ENCODE measurements at regions not wholly inside any gene's neighbourhood (a gene's known extent, or its start where the extent isn't known, plus 50 kb on each side); places are given as distances from the start of the nearest gene placed in this dataset.

DNA sequence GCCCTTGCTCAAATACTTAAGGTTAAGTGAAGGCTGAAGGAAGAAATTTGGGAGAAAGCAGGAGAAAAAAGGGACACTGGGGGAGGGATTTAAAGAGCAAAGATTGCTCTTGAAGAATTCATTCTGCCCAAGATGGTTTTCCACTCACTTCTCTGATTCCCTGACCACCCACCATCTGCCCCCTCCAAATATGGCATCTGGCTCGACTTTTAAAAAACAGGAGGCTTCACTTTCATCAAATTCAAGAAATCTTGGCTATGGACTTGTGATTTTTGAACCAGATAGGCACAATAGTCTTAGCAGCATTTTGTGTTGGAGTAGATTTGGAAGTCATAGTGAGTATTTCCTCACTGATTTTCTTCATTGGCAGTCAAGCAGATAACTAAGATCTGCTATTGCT lies 574.4 kb upstream of the SUCLG2 start:
- Histone ChIP-seq H3K9ac (replicated peaks; ENCODE audit: extremely low read depth, insufficient read depth, low read length) (no peak overlapping the region), H3K27me3 (ENCODE audit: control insufficient read depth in 2 of 2, insufficient read depth in 2 of 2, low read length in 2 of 2) (no peaks in the 10 kb centered on the region), H3K9me3 (replicated peaks; ENCODE audit: control insufficient read depth, insufficient read depth, low read length) (no peaks in the 10 kb centered on the region), H3K4me3 (replicated peaks in 1 of 3; ENCODE audit: insufficient read depth in 1 of 3, low read depth in 1 of 3, low read length in 3 of 3) (no peak overlapping the region), H4K20me1 (replicated peaks; ENCODE audit: control insufficient read depth, extremely low read depth, insufficient read depth, low read length) (no peaks in the 10 kb centered on the region), H2AFZ (ENCODE audit: low read depth, low read length) (no peak overlapping the region), H3K36me3 (ENCODE audit: control insufficient read depth in 2 of 2, extremely low read depth in 1 of 2, insufficient read depth in 2 of 2, low read length in 2 of 2) (no peaks in the 10 kb centered on the region), H3K79me2 (ENCODE audit: control insufficient read depth, insufficient read depth, low read length) (no peaks in the 10 kb centered on the region), H3K27ac (ENCODE audit: insufficient read depth, low read depth, low read length) (no peak overlapping the region), H3K4me2 (ENCODE audit: insufficient read depth, low read length) (no peak overlapping the region), H3K9me1 (replicated peaks; ENCODE audit: control insufficient read depth, extremely low read depth, insufficient read depth, low read length) (no peaks in the 10 kb centered on the region), H3K4me1 (ENCODE audit: control insufficient read depth, extremely low read depth, insufficient read depth, low read length) (no peaks in the 10 kb centered on the region)
- no TSS peak for BruUV-seq (replicated peaks)
- ChIA-PET CTCF (no interaction called here), POLR2A (no interaction called here)
- DNase-seq (ENCODE audit: low read depth, low spot score) (no peak), FAIRE-seq (no peak)
- intact Hi-C loops (cut with micrococcal nuclease) (no loop called here), dilution Hi-C loops (cut with MboI; ENCODE audit: extremely low pct_ligation_motif_present, low sequenced_read_pairs) (no loop called here)
- TF ChIP-seq MYC (IDR thresholded peaks at IDR 0.05; ENCODE audit: low read depth, low read length) (no peak), FOS (IDR thresholded peaks at IDR 0.05; ENCODE audit: borderline replicate concordance, insufficient read depth, low read length) (no peak), EZH2 (IDR thresholded peaks at IDR 0.05; ENCODE audit: borderline replicate concordance, low read depth, low read length, severe bottlenecking) (no peak), POLR2A (IDR thresholded peaks at IDR 0.05; ENCODE audit: low read depth, low read length) (no peak), GATA2 (IDR thresholded peaks at IDR 0.05; ENCODE audit: insufficient read depth, insufficient read length, low read depth, low read length) (no peak), JUN (IDR thresholded peaks at IDR 0.05; ENCODE audit: borderline replicate concordance, insufficient read depth, insufficient read length, low read depth) (no peak)
- TF ChIP-seq, protein P1, sequence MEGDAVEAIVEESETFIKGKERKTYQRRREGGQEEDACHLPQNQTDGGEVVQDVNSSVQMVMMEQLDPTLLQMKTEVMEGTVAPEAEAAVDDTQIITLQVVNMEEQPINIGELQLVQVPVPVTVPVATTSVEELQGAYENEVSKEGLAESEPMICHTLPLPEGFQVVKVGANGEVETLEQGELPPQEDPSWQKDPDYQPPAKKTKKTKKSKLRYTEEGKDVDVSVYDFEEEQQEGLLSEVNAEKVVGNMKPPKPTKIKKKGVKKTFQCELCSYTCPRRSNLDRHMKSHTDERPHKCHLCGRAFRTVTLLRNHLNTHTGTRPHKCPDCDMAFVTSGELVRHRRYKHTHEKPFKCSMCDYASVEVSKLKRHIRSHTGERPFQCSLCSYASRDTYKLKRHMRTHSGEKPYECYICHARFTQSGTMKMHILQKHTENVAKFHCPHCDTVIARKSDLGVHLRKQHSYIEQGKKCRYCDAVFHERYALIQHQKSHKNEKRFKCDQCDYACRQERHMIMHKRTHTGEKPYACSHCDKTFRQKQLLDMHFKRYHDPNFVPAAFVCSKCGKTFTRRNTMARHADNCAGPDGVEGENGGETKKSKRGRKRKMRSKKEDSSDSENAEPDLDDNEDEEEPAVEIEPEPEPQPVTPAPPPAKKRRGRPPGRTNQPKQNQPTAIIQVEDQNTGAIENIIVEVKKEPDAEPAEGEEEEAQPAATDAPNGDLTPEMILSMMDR (IDR thresholded peaks at IDR 0.05; ENCODE audit: extremely low read depth in 1 of 2, insufficient read depth in 1 of 2, low read depth in 1 of 2, low read length in 2 of 2): no peak
- TF ChIP-seq, protein P2, sequence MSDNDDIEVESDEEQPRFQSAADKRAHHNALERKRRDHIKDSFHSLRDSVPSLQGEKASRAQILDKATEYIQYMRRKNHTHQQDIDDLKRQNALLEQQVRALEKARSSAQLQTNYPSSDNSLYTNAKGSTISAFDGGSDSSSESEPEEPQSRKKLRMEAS (IDR thresholded peaks at IDR 0.05; ENCODE audit: insufficient read depth, insufficient read length): no peak

Data from endothelial cell of umbilical vein (primary cell).